Neural cell (in vitro differentiated cells): ENCODE measurements at regions not wholly inside any gene's neighbourhood (a gene's known extent, or its start where the extent isn't known, plus 50 kb on each side); places are given as distances from the start of the nearest gene placed in this dataset.

Source experiments
- H2AFZ ChIP-seq: fragments of 200-600, 300-800 bp; sonication (generic), shearing (Covaris generic); 2 replicates; pipeline ENCODE4 v1.6.0; 2014; ENCODE audit warnings: low read depth, mild to moderate bottlenecking, antibody characterized with exemption, low read length, moderate library complexity
- H3F3A ChIP-seq: fragments of 200-600 bp; shearing (Covaris generic); 2 replicates; pipeline ENCODE4 v1.6.1; 2016; ENCODE audit warnings: mild to moderate bottlenecking, moderate library complexity, mixed read lengths, antibody characterized with exemption, low read length; ENCODE audit not compliant: insufficient read depth, poor library complexity, severe bottlenecking
- H3K27ac ChIP-seq: fragments of 200-600, 300-800 bp; sonication (generic), shearing (Covaris generic); 2 replicates; pipeline ENCODE4 v1.5.1; 2014; ENCODE audit warnings: mild to moderate bottlenecking, low read length, moderate library complexity
- H3K27me3 ChIP-seq: fragments of 300-800, 200-600 bp; sonication (generic), shearing (Covaris generic); 2 replicates; pipeline ENCODE4 v1.6.0; 2014; ENCODE audit warnings: mild to moderate bottlenecking, low read depth, low read length, moderate library complexity; ENCODE audit not compliant: insufficient read depth
- H3K36me3 ChIP-seq: fragments of 300-800, 200-600 bp; sonication (generic), shearing (Covaris generic); 2 replicates; pipeline ENCODE4 v1.5.1; 2014; ENCODE audit warnings: mild to moderate bottlenecking, antibody characterized with exemption, low read length, moderate library complexity; ENCODE audit not compliant: insufficient read depth
- H3K4me2 ChIP-seq: fragments of 300-800, 200-600 bp; sonication (generic), shearing (Covaris generic); 2 replicates; pipeline ENCODE4 v1.6.0; 2014; ENCODE audit warnings: mild to moderate bottlenecking, low read length
- H3K4me3 ChIP-seq: fragments of 300-800, 200-600 bp; sonication (generic), shearing (Covaris generic); 2 replicates; pipeline ENCODE4 v1.5.1; 2014; ENCODE audit warnings: mild to moderate bottlenecking, low read length, moderate library complexity
- H3K79me2 ChIP-seq: fragments of 200-600 bp; shearing (Covaris generic); replicated peaks from 2 replicates; pipeline ENCODE4 v1.6.0; 2014; ENCODE audit warnings: mild to moderate bottlenecking, low read length, moderate library complexity; ENCODE audit not compliant: insufficient read depth
- H3K9ac ChIP-seq: fragments of 300-800, 200-600 bp; sonication (generic), shearing (Covaris generic); 2 replicates; pipeline ENCODE4 v1.6.1; 2016; ENCODE audit warnings: mild to moderate bottlenecking, low read length, mixed read lengths
- H3K9me2 ChIP-seq: fragments of 200-600 bp; shearing (Covaris generic); 2 replicates; pipeline ENCODE4 v1.6.1; 2016; ENCODE audit warnings: mild to moderate bottlenecking, low read length, mixed read lengths; ENCODE audit not compliant: insufficient read depth
- H3K9me3 ChIP-seq: fragments of 200-600, 300-800 bp; sonication (generic), shearing (Covaris generic); 2 replicates; pipeline ENCODE4 v1.6.1; 2016; ENCODE audit warnings: mild to moderate bottlenecking, mixed run types, low read length, moderate library complexity, mixed read lengths
- H4K20me1 ChIP-seq: fragments of 200-600 bp; shearing (Covaris generic); 2 replicates; pipeline ENCODE4 v1.6.1; 2016; ENCODE audit warnings: mild to moderate bottlenecking, mixed run types; ENCODE audit not compliant: insufficient read depth
- EP300 ChIP-seq: fragments of 450-650 bp; conservative IDR thresholded peaks from 2 replicates; pipeline ENCODE4 v1.6.1; 2014; ENCODE audit warnings: antibody characterized with exemption, mild to moderate bottlenecking, moderate library complexity; ENCODE audit not compliant: poor library complexity, severe bottlenecking
- EZH2 ChIP-seq: fragments of 200-600, 300-800 bp; shearing (Covaris generic), sonication (generic); IDR thresholded peaks from 2 replicates; pipeline ENCODE4 v1.6.1; 2014; ENCODE audit warnings: antibody characterized with exemption, low read length, borderline replicate concordance, mild to moderate bottlenecking; ENCODE audit not compliant: insufficient read depth, poor library complexity, severe bottlenecking
- MXI1 ChIP-seq: fragments of 450-650 bp; conservative IDR thresholded peaks from 2 replicates; pipeline ENCODE4 v1.6.1; 2014; ENCODE audit warnings: antibody characterized with exemption, mild to moderate bottlenecking; ENCODE audit not compliant: poor library complexity, severe bottlenecking
- POLR2AphosphoS5 ChIP-seq: IDR thresholded peaks from 2 replicates; pipeline ENCODE4 v1.6.1; 2012
- RAD21 ChIP-seq: fragments of 450-650 bp; conservative IDR thresholded peaks from 2 replicates; pipeline ENCODE4 v1.6.1; 2014; ENCODE audit warnings: antibody characterized with exemption, mild to moderate bottlenecking, moderate library complexity
- SMC3 ChIP-seq: fragments of 450-650 bp; conservative IDR thresholded peaks from 2 replicates; pipeline ENCODE4 v1.6.1; 2014; ENCODE audit warnings: antibody characterized with exemption, mild to moderate bottlenecking, moderate library complexity; ENCODE audit not compliant: poor library complexity
- TAF1 ChIP-seq: IDR thresholded peaks from 2 replicates; pipeline ENCODE4 v1.6.1; 2012; ENCODE audit warnings: low read depth
- TF ChIP-seq, protein P1 (sequence below): IDR thresholded peaks from 2 replicates; pipeline ENCODE4 v1.6.1; 2012; ENCODE audit warnings: borderline replicate concordance
- TF ChIP-seq, protein P2 (sequence below): fragments of 450-650 bp; IDR thresholded peaks from 2 replicates; pipeline ENCODE4 v1.5.1; 2014; ENCODE audit warnings: antibody characterized with exemption, mild to moderate bottlenecking, moderate library complexity; ENCODE audit not compliant: poor library complexity, severe bottlenecking

DNA sequence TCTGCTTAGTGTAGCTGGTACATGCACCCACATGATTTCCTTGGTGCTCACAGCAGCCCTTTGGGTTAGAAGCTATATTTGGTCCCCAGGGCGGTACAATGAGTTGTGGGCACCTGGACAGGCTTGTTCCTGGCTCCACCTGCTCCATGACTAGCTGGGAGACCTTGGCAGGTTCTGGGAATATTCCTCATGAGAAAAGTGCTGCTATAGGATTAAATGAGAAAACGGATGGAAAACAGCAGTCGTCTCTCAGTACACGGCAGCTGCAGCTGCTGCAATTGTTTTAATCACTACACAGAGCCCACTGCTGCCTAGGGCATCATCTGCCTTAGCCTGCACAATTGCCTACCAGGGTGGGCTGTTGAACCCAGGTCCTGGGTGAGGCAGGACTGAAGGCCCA is 424.5 kb upstream of the B3GAT1 start:
- no peak for TF ChIP-seq EP300
- TF ChIP-seq, protein P1, sequence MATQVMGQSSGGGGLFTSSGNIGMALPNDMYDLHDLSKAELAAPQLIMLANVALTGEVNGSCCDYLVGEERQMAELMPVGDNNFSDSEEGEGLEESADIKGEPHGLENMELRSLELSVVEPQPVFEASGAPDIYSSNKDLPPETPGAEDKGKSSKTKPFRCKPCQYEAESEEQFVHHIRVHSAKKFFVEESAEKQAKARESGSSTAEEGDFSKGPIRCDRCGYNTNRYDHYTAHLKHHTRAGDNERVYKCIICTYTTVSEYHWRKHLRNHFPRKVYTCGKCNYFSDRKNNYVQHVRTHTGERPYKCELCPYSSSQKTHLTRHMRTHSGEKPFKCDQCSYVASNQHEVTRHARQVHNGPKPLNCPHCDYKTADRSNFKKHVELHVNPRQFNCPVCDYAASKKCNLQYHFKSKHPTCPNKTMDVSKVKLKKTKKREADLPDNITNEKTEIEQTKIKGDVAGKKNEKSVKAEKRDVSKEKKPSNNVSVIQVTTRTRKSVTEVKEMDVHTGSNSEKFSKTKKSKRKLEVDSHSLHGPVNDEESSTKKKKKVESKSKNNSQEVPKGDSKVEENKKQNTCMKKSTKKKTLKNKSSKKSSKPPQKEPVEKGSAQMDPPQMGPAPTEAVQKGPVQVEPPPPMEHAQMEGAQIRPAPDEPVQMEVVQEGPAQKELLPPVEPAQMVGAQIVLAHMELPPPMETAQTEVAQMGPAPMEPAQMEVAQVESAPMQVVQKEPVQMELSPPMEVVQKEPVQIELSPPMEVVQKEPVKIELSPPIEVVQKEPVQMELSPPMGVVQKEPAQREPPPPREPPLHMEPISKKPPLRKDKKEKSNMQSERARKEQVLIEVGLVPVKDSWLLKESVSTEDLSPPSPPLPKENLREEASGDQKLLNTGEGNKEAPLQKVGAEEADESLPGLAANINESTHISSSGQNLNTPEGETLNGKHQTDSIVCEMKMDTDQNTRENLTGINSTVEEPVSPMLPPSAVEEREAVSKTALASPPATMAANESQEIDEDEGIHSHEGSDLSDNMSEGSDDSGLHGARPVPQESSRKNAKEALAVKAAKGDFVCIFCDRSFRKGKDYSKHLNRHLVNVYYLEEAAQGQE, result no peak
- H3K27me3 ChIP-seq, result no peaks in the 10 kb centered on the region
- H3K9me3 ChIP-seq, result no peaks in the 10 kb centered on the region
- no peaks in the 10 kb centered on the region for H3K79me2 ChIP-seq
- H4K20me1 ChIP-seq, result no peaks in the 10 kb centered on the region
- no peak overlapping the region for H3K4me2 ChIP-seq
- H3K27ac ChIP-seq, result no peak overlapping the region
- no peaks in the 10 kb centered on the region for H3F3A ChIP-seq
- H2AFZ ChIP-seq, result no peak overlapping the region
- H3K4me3 ChIP-seq, result no peak overlapping the region
- no peak overlapping the region for H3K9ac ChIP-seq
- H3K36me3 ChIP-seq, result no peaks in the 10 kb centered on the region
- no peaks in the 10 kb centered on the region for H3K9me2 ChIP-seq

DNA sequence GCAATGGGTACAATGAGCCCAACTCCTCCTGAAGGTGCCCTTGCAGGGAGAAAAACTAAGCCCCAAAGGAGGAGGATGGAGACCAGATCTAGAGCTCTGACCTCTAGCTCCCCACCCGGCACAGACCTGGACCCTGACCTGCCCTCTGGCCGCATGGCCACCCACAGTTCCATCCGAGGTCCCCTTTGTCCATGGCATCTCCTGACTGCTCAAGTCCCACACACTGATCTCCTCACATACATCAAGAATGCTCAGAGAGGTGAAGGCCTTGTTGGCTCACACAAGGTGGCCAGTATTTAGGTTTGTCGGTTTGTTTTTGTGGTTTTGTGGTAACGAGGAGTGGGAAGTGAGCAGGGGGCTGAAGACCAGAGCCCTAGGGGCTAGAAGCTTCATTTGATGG is 423.5 kb upstream of the B3GAT1 start:
- H2AFZ ChIP-seq, result no peak overlapping the region
- no peaks in the 10 kb centered on the region for H3K36me3 ChIP-seq
- H3K9me2 ChIP-seq, result no peaks in the 10 kb centered on the region
- no peaks in the 10 kb centered on the region for H3K79me2 ChIP-seq
- H3K9me3 ChIP-seq, result no peaks in the 10 kb centered on the region
- H4K20me1 ChIP-seq, result no peaks in the 10 kb centered on the region
- H3K4me2 ChIP-seq, result no peak overlapping the region
- H3F3A ChIP-seq, result no peaks in the 10 kb centered on the region
- H3K27me3 ChIP-seq, result no peaks in the 10 kb centered on the region
- H3K27ac ChIP-seq, result no peak overlapping the region
- no peak overlapping the region for H3K9ac ChIP-seq
- H3K4me3 ChIP-seq, result no peak overlapping the region
- TF ChIP-seq TAF1 (no peak), MXI1 (no peak), EZH2 (no peak)
- TF ChIP-seq, protein P2, sequence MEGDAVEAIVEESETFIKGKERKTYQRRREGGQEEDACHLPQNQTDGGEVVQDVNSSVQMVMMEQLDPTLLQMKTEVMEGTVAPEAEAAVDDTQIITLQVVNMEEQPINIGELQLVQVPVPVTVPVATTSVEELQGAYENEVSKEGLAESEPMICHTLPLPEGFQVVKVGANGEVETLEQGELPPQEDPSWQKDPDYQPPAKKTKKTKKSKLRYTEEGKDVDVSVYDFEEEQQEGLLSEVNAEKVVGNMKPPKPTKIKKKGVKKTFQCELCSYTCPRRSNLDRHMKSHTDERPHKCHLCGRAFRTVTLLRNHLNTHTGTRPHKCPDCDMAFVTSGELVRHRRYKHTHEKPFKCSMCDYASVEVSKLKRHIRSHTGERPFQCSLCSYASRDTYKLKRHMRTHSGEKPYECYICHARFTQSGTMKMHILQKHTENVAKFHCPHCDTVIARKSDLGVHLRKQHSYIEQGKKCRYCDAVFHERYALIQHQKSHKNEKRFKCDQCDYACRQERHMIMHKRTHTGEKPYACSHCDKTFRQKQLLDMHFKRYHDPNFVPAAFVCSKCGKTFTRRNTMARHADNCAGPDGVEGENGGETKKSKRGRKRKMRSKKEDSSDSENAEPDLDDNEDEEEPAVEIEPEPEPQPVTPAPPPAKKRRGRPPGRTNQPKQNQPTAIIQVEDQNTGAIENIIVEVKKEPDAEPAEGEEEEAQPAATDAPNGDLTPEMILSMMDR, result no peak

DNA sequence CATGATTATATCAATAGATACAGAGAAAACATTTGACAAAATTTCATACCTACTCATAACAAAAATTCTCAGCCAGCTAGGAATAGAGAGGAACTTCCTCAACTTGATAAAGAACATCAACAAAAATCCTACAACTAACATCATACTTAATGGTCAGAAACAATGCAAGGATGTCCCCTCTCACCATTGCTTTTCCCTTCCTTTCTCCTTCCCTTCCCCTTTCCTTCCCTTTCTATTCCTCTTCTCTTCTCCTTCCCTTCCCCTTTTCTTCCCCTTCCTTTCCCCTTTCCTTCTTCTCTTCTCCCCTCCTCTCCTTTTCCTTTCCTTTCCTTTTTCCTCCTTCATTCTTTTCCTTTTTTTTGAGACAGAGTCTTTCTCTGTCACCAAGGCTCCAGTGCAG is 418.3 kb upstream of the B3GAT1 start:
- H3F3A ChIP-seq, result no peaks in the 10 kb centered on the region
- no peak overlapping the region for H2AFZ ChIP-seq
- H3K9me2 ChIP-seq, result no peaks in the 10 kb centered on the region
- TF ChIP-seq EP300 (no peak), SMC3 (no peak), TAF1 (no peak), EZH2 (no peak), MXI1 (no peak), POLR2AphosphoS5 (no peak), RAD21 (no peak)
- TF ChIP-seq, protein P1, result no peak
- TF ChIP-seq, protein P2, result no peak
- H3K27me3 ChIP-seq, result no peaks in the 10 kb centered on the region
- H3K79me2 ChIP-seq, result no peaks in the 10 kb centered on the region
- H3K9me3 ChIP-seq, result no peaks in the 10 kb centered on the region
- H4K20me1 ChIP-seq, result no peaks in the 10 kb centered on the region
- H3K36me3 ChIP-seq, result no peaks in the 10 kb centered on the region
- H3K9ac ChIP-seq, result no peak overlapping the region
- H3K4me3 ChIP-seq, result no peak overlapping the region
- H3K27ac ChIP-seq, result no peak overlapping the region
- no peak overlapping the region for H3K4me2 ChIP-seq
